ENCODE measurements at regions not wholly inside any gene's neighbourhood (a gene's known extent, or its start where the extent isn't known, plus 50 kb on each side); places are given as distances from the start of the nearest gene placed in this dataset.

DNA sequence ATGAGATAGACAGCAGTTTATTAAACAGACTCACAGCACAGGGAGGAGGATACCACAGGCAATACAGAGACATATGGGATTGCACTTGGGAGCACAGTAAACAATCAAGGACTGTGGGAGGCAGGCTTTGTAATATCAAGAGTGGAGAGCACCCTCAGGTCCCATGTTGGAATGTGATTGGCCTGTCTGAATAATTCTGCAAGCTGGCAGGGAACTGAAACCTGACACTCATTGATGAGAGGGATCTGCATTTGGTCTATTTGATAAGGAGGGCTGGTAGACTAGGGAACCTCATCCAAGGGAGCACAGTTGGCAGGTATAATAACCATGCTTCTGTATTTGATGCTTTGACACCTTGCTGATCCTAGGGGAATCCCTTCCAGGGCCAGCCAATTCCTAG, 69.9 kb upstream of the PRMT6 start:
- TF ChIP-seq CTCF (IDR thresholded peaks at IDR 0.05; ENCODE audit: low read depth, low read length) = no peak
- TF ChIP-seq EZH2phosphoT487 (IDR thresholded peaks at IDR 0.05; ENCODE audit: low read depth) = no peak

Measured in OCI-LY3 (cell line).